Endothelial cell of umbilical vein (primary cell): ENCODE measurements at regions not wholly inside any gene's neighbourhood (a gene's known extent, or its start where the extent isn't known, plus 50 kb on each side); places are given as distances from the start of the nearest gene placed in this dataset.

ENCODE experiments used
- BruUV-seq: library from RNA; stranded (reverse); fragments of 400-500 nt; replicated peaks from 2 replicates; lab custom pipeline; 2021; lab: Mats Ljungman, UMichigan
- CTCF ChIA-PET: fragments of 300-600, 350-600 bp; sonication (Branson Sonifier 250); formaldehyde crosslinking; loops from one replicate; lab custom pipeline; 2021; ENCODE audit warnings: antibody characterized with exemption, inconsistent platforms; lab: Charles Lee
- POLR2A ChIA-PET: fragments of 300-600, 350-600 bp; sonication (Branson Sonifier 250); formaldehyde crosslinking; loops from one replicate; lab custom pipeline; 2021; ENCODE audit warnings: antibody characterized with exemption, inconsistent platforms; lab: Charles Lee
- DNase-seq: peaks from one replicate; pipeline ENCODE4 v3.0.0-alpha.2; 2011; ENCODE audit warnings: low read depth, low spot score
- FAIRE-seq: peaks from 2 replicates; lab custom pipeline; 2011; peaks lifted over from hg19 to GRCh38; lab: Jason Lieb, UNC
- H2AFZ ChIP-seq: 2 replicates; pipeline ENCODE4 v1.6.0; 2012; ENCODE audit warnings: low read depth, low read length, control low read depth, inconsistent platforms
- H3K27ac ChIP-seq: 2 replicates; pipeline ENCODE4 v1.5.1; 2011; ENCODE audit warnings: low read depth, mild to moderate bottlenecking, control low read depth, low read length, moderate library complexity; ENCODE audit not compliant: insufficient read depth
- H3K27me3 ChIP-seq, 2 experiments: 2 replicates each; pipeline versions ENCODE4 v1.6.0 to v1.6.1; 2011; ENCODE audit warnings: low read length in 2 of 2, mixed read lengths in 1 of 2; ENCODE audit not compliant: control insufficient read depth in 2 of 2, insufficient read depth in 2 of 2
- H3K36me3 ChIP-seq, 2 experiments: 2 replicates in 1 of 2; 3 replicates in 1 of 2; pipeline ENCODE4 v1.5.1; 2011; ENCODE audit warnings: low read length in 2 of 2, mild to moderate bottlenecking in 1 of 2, moderate library complexity in 1 of 2; ENCODE audit not compliant: control insufficient read depth in 2 of 2, insufficient read depth in 2 of 2; ENCODE audit errors: extremely low read depth in 1 of 2
- H3K4me1 ChIP-seq: 3 replicates; pipeline ENCODE4 v1.5.1; 2011; ENCODE audit warnings: mild to moderate bottlenecking, low read length; ENCODE audit not compliant: control insufficient read depth, insufficient read depth; ENCODE audit errors: extremely low read depth
- H3K4me2 ChIP-seq: 2 replicates; pipeline ENCODE4 v1.6.1; 2011; ENCODE audit warnings: low read length, control low read depth, mixed read lengths; ENCODE audit not compliant: insufficient read depth
- H3K4me3 ChIP-seq, 3 experiments: fragments of 200-600 bp in 1 of 3; sonication (generic), shearing (Covaris generic) in 1 of 3; replicated peaks in 1 of 3; 2 replicates each; pipeline ENCODE4 v1.5.1; 2011 to 2016; ENCODE audit warnings: control low read depth in 3 of 3, low read length in 3 of 3, mild to moderate bottlenecking in 2 of 3, inconsistent platforms in 1 of 3, low read depth in 1 of 3, moderate library complexity in 1 of 3; ENCODE audit not compliant: insufficient read depth in 1 of 3
- H3K79me2 ChIP-seq: 2 replicates; pipeline ENCODE4 v1.6.0; 2012; ENCODE audit warnings: low read length, inconsistent platforms; ENCODE audit not compliant: control insufficient read depth, insufficient read depth
- H3K9ac ChIP-seq: replicated peaks from 2 replicates; pipeline ENCODE3; 2011; ENCODE audit warnings: low read length, control low read depth; ENCODE audit not compliant: insufficient read depth; ENCODE audit errors: extremely low read depth
- H3K9me1 ChIP-seq: replicated peaks from 3 replicates; pipeline ENCODE4 v1.6.0; 2011; ENCODE audit warnings: mild to moderate bottlenecking, low read length; ENCODE audit not compliant: control insufficient read depth, insufficient read depth; ENCODE audit errors: extremely low read depth
- H3K9me3 ChIP-seq: replicated peaks from 2 replicates; pipeline ENCODE4 v1.5.1; 2012; ENCODE audit warnings: low read length, inconsistent platforms; ENCODE audit not compliant: control insufficient read depth, insufficient read depth
- H4K20me1 ChIP-seq: replicated peaks from 2 replicates; pipeline ENCODE3; 2011; ENCODE audit warnings: mild to moderate bottlenecking, low read length; ENCODE audit not compliant: control insufficient read depth, insufficient read depth; ENCODE audit errors: extremely low read depth
- CTCF ChIP-seq, 2 donors: IDR thresholded peaks; 1 replicate in 1 of 2; 2 replicates in 1 of 2; pipeline ENCODE4 v1.5.1; 2011; ENCODE audit warnings: low read length in 2 of 2, mild to moderate bottlenecking in 2 of 2, moderate library complexity in 2 of 2, control low read depth in 1 of 2, inconsistent platforms in 1 of 2, low read depth in 1 of 2; ENCODE audit not compliant: insufficient read depth in 1 of 2; ENCODE audit errors: extremely low read depth in 1 of 2
- EZH2 ChIP-seq: IDR thresholded peaks from 2 replicates; pipeline ENCODE4 v1.6.1; 2012; ENCODE audit warnings: borderline replicate concordance, low read depth, mild to moderate bottlenecking, moderate library complexity, low read length, inconsistent platforms; ENCODE audit not compliant: severe bottlenecking
- FOS ChIP-seq: IDR thresholded peaks from 2 replicates; pipeline ENCODE4 v1.6.1; 2011; ENCODE audit warnings: mild to moderate bottlenecking, low read length, moderate library complexity, borderline replicate concordance; ENCODE audit not compliant: insufficient read depth
- GATA2 ChIP-seq: IDR thresholded peaks from 2 replicates; pipeline ENCODE4 v1.7.0; 2011; ENCODE audit warnings: low read depth, mild to moderate bottlenecking, moderate library complexity, mixed read lengths, low read length; ENCODE audit not compliant: insufficient read length, insufficient read depth
- JUN ChIP-seq: IDR thresholded peaks from 2 replicates; pipeline ENCODE4 v1.6.1; 2011; ENCODE audit warnings: borderline replicate concordance, low read depth; ENCODE audit not compliant: insufficient read length, insufficient read depth
- MAX ChIP-seq: IDR thresholded peaks from 2 replicates; pipeline ENCODE4 v1.6.1; 2011; ENCODE audit not compliant: insufficient read depth, insufficient read length
- MYC ChIP-seq: IDR thresholded peaks from one replicate; pipeline ENCODE4 v1.6.1; 2011; ENCODE audit warnings: mild to moderate bottlenecking, low read depth, low read length
- POLR2A ChIP-seq: IDR thresholded peaks from 2 replicates; pipeline ENCODE4 v1.6.1; 2012; ENCODE audit warnings: low read depth, mild to moderate bottlenecking, control low read depth, low read length
- POLR2AphosphoS5 ChIP-seq: IDR thresholded peaks from 2 replicates; pipeline ENCODE4 v1.6.1; 2012; ENCODE audit warnings: low read depth, mild to moderate bottlenecking, control low read depth, low read length, moderate library complexity; ENCODE audit not compliant: insufficient read depth
- dilution Hi-C: fragments of 300-500 bp; cut with MboI; formaldehyde crosslinking; loops from one replicate; pipeline ENCODE4 v1.15.0; 2019; ENCODE audit warnings: low sequenced_read_pairs; ENCODE audit not compliant: extremely low pct_ligation_motif_present
- intact Hi-C: fragments of 100-400 bp; cut with micrococcal nuclease; formaldehyde crosslinking; loops from one replicate; pipeline ENCODE4 v1.10.0; 2022

- Histone ChIP-seq H3K4me2 (no peak overlapping the region), H3K4me3 (no peak overlapping the region), H3K9me1 (no peaks in the 10 kb centered on the region), H3K79me2 (no peaks in the 10 kb centered on the region), H3K27me3 (no peaks in the 10 kb centered on the region), H2AFZ (no peak overlapping the region), H4K20me1 (no peaks in the 10 kb centered on the region), H3K27ac (no peak overlapping the region), H3K36me3 (no peaks in the 10 kb centered on the region), H3K9me3 (no peaks in the 10 kb centered on the region), H3K9ac (no peak overlapping the region), H3K4me1 (no peaks in the 10 kb centered on the region)
- BruUV-seq = no TSS peak
- CTCF ChIA-PET = interaction anchor here (1.6 kb wide), 1 partner anchor 9 kb away, joined by 5 read pairs; no protein-coding TSS in a partner anchor
- intact Hi-C loops = no loop called here
- dilution Hi-C loops = no loop called here
- DNase-seq (no peak), FAIRE-seq (no peak)
- POLR2A ChIA-PET = no interaction called here
- TF ChIP-seq JUN = no peak
Observed at GRCh38 chr5:82720213-82721086, 356.7 kb downstream of the TMEM167A start.

- no peaks in the 10 kb centered on the region for H3K9me1 ChIP-seq
- ChIA-PET POLR2A (no interaction called here), CTCF (interaction anchor here (1.6 kb wide), 1 partner anchor 10 kb away, joined by 5 read pairs; no protein-coding TSS in a partner anchor)
- H3K4me3 ChIP-seq = no peak overlapping the region
- dilution Hi-C loops (no loop called here), intact Hi-C loops (no loop called here)
- H3K27ac ChIP-seq = no peak overlapping the region
- DNase-seq = no peak
- H3K9ac ChIP-seq = no peak overlapping the region
- no peak for FAIRE-seq
- no peaks in the 10 kb centered on the region for H3K9me3 ChIP-seq
- H3K27me3 ChIP-seq = no peaks in the 10 kb centered on the region
- no peaks in the 10 kb centered on the region for H3K36me3 ChIP-seq
- no peaks in the 10 kb centered on the region for H4K20me1 ChIP-seq
- no TSS peak for BruUV-seq
- no peak overlapping the region for H2AFZ ChIP-seq
- H3K4me1 ChIP-seq = no peaks in the 10 kb centered on the region
- TF ChIP-seq EZH2 (no peak), FOS (no peak), MYC (no peak), JUN (no peak), CTCF (IDR thresholded peaks at IDR 0.05; ENCODE audit: extremely low read depth in 1 of 2, insufficient read depth in 1 of 2, low read depth in 1 of 2, low read length in 2 of 2) (no peak), GATA2 (no peak), MAX (no peak), POLR2AphosphoS5 (no peak), POLR2A (no peak)
- no peak overlapping the region for H3K4me2 ChIP-seq
- no peaks in the 10 kb centered on the region for H3K79me2 ChIP-seq
Observed at GRCh38 chr5:82719368-82719767, 357.8 kb downstream of the TMEM167A start.
